ENCODE measurements at regions not wholly inside any gene's neighbourhood (a gene's known extent, or its start where the extent isn't known, plus 50 kb on each side); places are given as distances from the start of the nearest gene placed in this dataset.

- TF ChIP-seq CTCF (IDR thresholded peaks at IDR 0.05), result no peak
- no peak for TF ChIP-seq POLR2AphosphoS5 (IDR thresholded peaks at IDR 0.05; ENCODE audit: insufficient read depth in 1 of 2, low read depth in 1 of 2)
Measured at GRCh38 chr1:182192966-182193365, 131.5 kb upstream of the ZNF648 start.

All from vagina (tissue), 2 donors.